ENCODE measurements at regions not wholly inside any gene's neighbourhood (a gene's known extent, or its start where the extent isn't known, plus 50 kb on each side); places are given as distances from the start of the nearest gene placed in this dataset.

- no peaks in the 10 kb centered on the region for H3K4me1 ChIP-seq (ENCODE audit: control insufficient read depth, insufficient read depth, low read length)
- no peaks in the 10 kb centered on the region for H3K36me3 ChIP-seq (ENCODE audit: control insufficient read depth, insufficient read depth, low read length)
- no peak overlapping the region for H3K4me3 ChIP-seq (ENCODE audit: low read length)
- 80% methylated on average over 3 of the region's 9 CpGs for WGBS (ENCODE audit: insufficient coverage, low lambda C conversion rate)
- H3K27me3 ChIP-seq (ENCODE audit: control insufficient read depth, insufficient read depth, low read length): no peaks in the 10 kb centered on the region
- DNase-seq: no peak
- H3K27ac ChIP-seq (ENCODE audit: low read length): no peak overlapping the region
- H3K9me3 ChIP-seq (ENCODE audit: control insufficient read depth, low read depth, low read length): no peaks in the 10 kb centered on the region
These were observed 82.1 kb upstream of the CCL1 start for GRCh38 chr17:34445101-34445500.

- Histone ChIP-seq H3K9me3 (ENCODE audit: control insufficient read depth, low read depth, low read length) (no peaks in the 10 kb centered on the region), H3K4me3 (ENCODE audit: low read length) (no peak overlapping the region), H3K27ac (ENCODE audit: low read length) (no peak overlapping the region), H3K4me1 (ENCODE audit: control insufficient read depth, insufficient read depth, low read length) (no peaks in the 10 kb centered on the region), H3K27me3 (ENCODE audit: control insufficient read depth, insufficient read depth, low read length) (peaks cover 3% of the 10 kb centered on the region), H3K36me3 (ENCODE audit: control insufficient read depth, insufficient read depth, low read length) (no peaks in the 10 kb centered on the region)
- no CpG with 5 or more reads among the region's 12 CpGs for WGBS (ENCODE audit: insufficient coverage, low lambda C conversion rate)
- no peak for DNase-seq
These were observed 80.8 kb upstream of the CCL1 start for GRCh38 chr17:34443619-34444469.

- no peak for DNase-seq
- H3K27me3 ChIP-seq (ENCODE audit: control insufficient read depth, insufficient read depth, low read length): peaks cover 3% of the 10 kb centered on the region
- WGBS (ENCODE audit: insufficient coverage, low lambda C conversion rate): no CpG with 5 or more reads among the region's 10 CpGs
- no peaks in the 10 kb centered on the region for H3K4me1 ChIP-seq (ENCODE audit: control insufficient read depth, insufficient read depth, low read length)
- H3K36me3 ChIP-seq (ENCODE audit: control insufficient read depth, insufficient read depth, low read length): no peaks in the 10 kb centered on the region
- no peaks in the 10 kb centered on the region for H3K9me3 ChIP-seq (ENCODE audit: control insufficient read depth, low read depth, low read length)
- H3K4me3 ChIP-seq (ENCODE audit: low read length): no peak overlapping the region
- no peak overlapping the region for H3K27ac ChIP-seq (ENCODE audit: low read length)
These were observed 79.5 kb upstream of the CCL1 start for GRCh38 chr17:34442387-34443111.

- DNase-seq: no peak
- peaks cover 13% of the 10 kb centered on the region for H3K27me3 ChIP-seq (ENCODE audit: control insufficient read depth, insufficient read depth, low read length)
- H3K4me1 ChIP-seq (ENCODE audit: control insufficient read depth, insufficient read depth, low read length): no peaks in the 10 kb centered on the region
- H3K27ac ChIP-seq (ENCODE audit: low read length): no peak overlapping the region
- H3K4me3 ChIP-seq (ENCODE audit: low read length): no peak overlapping the region
- no peaks in the 10 kb centered on the region for H3K36me3 ChIP-seq (ENCODE audit: control insufficient read depth, insufficient read depth, low read length)
- H3K9me3 ChIP-seq (ENCODE audit: control insufficient read depth, low read depth, low read length): no peaks in the 10 kb centered on the region
- no CpG with 5 or more reads among the region's 8 CpGs for WGBS (ENCODE audit: insufficient coverage, low lambda C conversion rate)
These were observed 74.2 kb upstream of the CCL1 start for GRCh38 chr17:34437188-34437587.

GRCh38 chr17:34436607-34437006 is 73.6 kb upstream of the CCL1 start:
- Histone ChIP-seq H3K4me3 (ENCODE audit: low read length) (no peak overlapping the region), H3K4me1 (ENCODE audit: control insufficient read depth, insufficient read depth, low read length) (no peaks in the 10 kb centered on the region), H3K27me3 (ENCODE audit: control insufficient read depth, insufficient read depth, low read length) (peaks cover 13% of the 10 kb centered on the region), H3K36me3 (ENCODE audit: control insufficient read depth, insufficient read depth, low read length) (no peaks in the 10 kb centered on the region), H3K9me3 (ENCODE audit: control insufficient read depth, low read depth, low read length) (no peaks in the 10 kb centered on the region), H3K27ac (ENCODE audit: low read length) (no peak overlapping the region)
- no peak for DNase-seq
- WGBS (ENCODE audit: insufficient coverage, low lambda C conversion rate): no CpG with 5 or more reads among the region's 2 CpGs

- H3K4me1 ChIP-seq (ENCODE audit: control insufficient read depth, insufficient read depth, low read length): no peaks in the 10 kb centered on the region
- 45% methylated on average over 2 of the region's 6 CpGs for WGBS (ENCODE audit: insufficient coverage, low lambda C conversion rate)
- no peak overlapping the region for H3K4me3 ChIP-seq (ENCODE audit: low read length)
- H3K9me3 ChIP-seq (ENCODE audit: control insufficient read depth, low read depth, low read length): no peaks in the 10 kb centered on the region
- peaks cover 13% of the 10 kb centered on the region for H3K27me3 ChIP-seq (ENCODE audit: control insufficient read depth, insufficient read depth, low read length)
- DNase-seq: no peak
- no peak overlapping the region for H3K27ac ChIP-seq (ENCODE audit: low read length)
- H3K36me3 ChIP-seq (ENCODE audit: control insufficient read depth, insufficient read depth, low read length): no peaks in the 10 kb centered on the region
These were observed 72.3 kb upstream of the CCL1 start for GRCh38 chr17:34435182-34435928.

GRCh38 chr17:34434052-34434451 is 71.0 kb upstream of the CCL1 start:
- no peaks in the 10 kb centered on the region for H3K9me3 ChIP-seq (ENCODE audit: control insufficient read depth, low read depth, low read length)
- H3K36me3 ChIP-seq (ENCODE audit: control insufficient read depth, insufficient read depth, low read length): no peaks in the 10 kb centered on the region
- no peak overlapping the region for H3K4me3 ChIP-seq (ENCODE audit: low read length)
- no peaks in the 10 kb centered on the region for H3K4me1 ChIP-seq (ENCODE audit: control insufficient read depth, insufficient read depth, low read length)
- H3K27me3 ChIP-seq (ENCODE audit: control insufficient read depth, insufficient read depth, low read length): peaks cover 14% of the 10 kb centered on the region
- no CpG with 5 or more reads among the region's 4 CpGs for WGBS (ENCODE audit: insufficient coverage, low lambda C conversion rate)
- DNase-seq: no peak
- H3K27ac ChIP-seq (ENCODE audit: low read length): no peak overlapping the region

GRCh38 chr17:34424814-34425491 is 61.9 kb upstream of the CCL1 start:
- WGBS (ENCODE audit: insufficient coverage, low lambda C conversion rate): no CpG with 5 or more reads among the region's 14 CpGs
- H3K27me3 ChIP-seq (ENCODE audit: control insufficient read depth, insufficient read depth, low read length): peaks cover 51% of the 10 kb centered on the region
- no peak for DNase-seq
- no peaks in the 10 kb centered on the region for H3K9me3 ChIP-seq (ENCODE audit: control insufficient read depth, low read depth, low read length)
- H3K4me1 ChIP-seq (ENCODE audit: control insufficient read depth, insufficient read depth, low read length): no peaks in the 10 kb centered on the region
- H3K36me3 ChIP-seq (ENCODE audit: control insufficient read depth, insufficient read depth, low read length): no peaks in the 10 kb centered on the region
- H3K4me3 ChIP-seq (ENCODE audit: low read length): no peak overlapping the region
- H3K27ac ChIP-seq (ENCODE audit: low read length): no peak overlapping the region

- Histone ChIP-seq H3K4me3 (ENCODE audit: low read length) (no peak overlapping the region), H3K4me1 (ENCODE audit: control insufficient read depth, insufficient read depth, low read length) (no peaks in the 10 kb centered on the region), H3K36me3 (ENCODE audit: control insufficient read depth, insufficient read depth, low read length) (no peaks in the 10 kb centered on the region), H3K27ac (ENCODE audit: low read length) (no peak overlapping the region), H3K9me3 (ENCODE audit: control insufficient read depth, low read depth, low read length) (no peaks in the 10 kb centered on the region), H3K27me3 (ENCODE audit: control insufficient read depth, insufficient read depth, low read length) (peaks cover 48% of the 10 kb centered on the region)
- DNase-seq: no peak
- 38% methylated on average over 2 of the region's 29 CpGs for WGBS (ENCODE audit: insufficient coverage, low lambda C conversion rate)
These were observed 61.2 kb upstream of the CCL1 start for GRCh38 chr17:34423978-34424813.
